ENCODE measurements at regions not wholly inside any gene's neighbourhood (a gene's known extent, or its start where the extent isn't known, plus 50 kb on each side); places are given as distances from the start of the nearest gene placed in this dataset.

- no peak for TF ChIP-seq ETV6 (CRISPR knock-in tag; IDR thresholded peaks at IDR 0.05)
- TF ChIP-seq ATF1 (CRISPR knock-in tag; IDR thresholded peaks at IDR 0.05) = no peak
- no peak for TF ChIP-seq MAX (CRISPR knock-in tag; IDR thresholded peaks at IDR 0.05)
- no peak for TF ChIP-seq ZSCAN18 (CRISPR knock-in tag; IDR thresholded peaks at IDR 0.05)
- no peak for TF ChIP-seq ZNF423 (CRISPR knock-in tag; IDR thresholded peaks at IDR 0.05)
- TF ChIP-seq ZBTB43 (CRISPR knock-in tag; IDR thresholded peaks at IDR 0.05) = no peak
- TF ChIP-seq USF1 (CRISPR knock-in tag; IDR thresholded peaks at IDR 0.05) = no peak
- TF ChIP-seq PRRX2 (CRISPR knock-in tag; IDR thresholded peaks at IDR 0.05) = no peak
- TF ChIP-seq GRHL2 (CRISPR knock-in tag; IDR thresholded peaks at IDR 0.05; ENCODE audit: insufficient replicate concordance, severe bottlenecking) = no peak
- TF ChIP-seq NR3C1 (CRISPR knock-in tag; conservative IDR thresholded peaks at IDR 0.05; ENCODE audit: low read depth) = no peak
- TF ChIP-seq ELF4 (CRISPR knock-in tag; IDR thresholded peaks at IDR 0.05; ENCODE audit: low read depth) = no peak
- TF ChIP-seq EMX1 (CRISPR knock-in tag; IDR thresholded peaks at IDR 0.05) = no peak
- TF ChIP-seq GTF2I (CRISPR knock-in tag; conservative IDR thresholded peaks at IDR 0.05) = no peak
- no peak for TF ChIP-seq ZMAT4 (CRISPR knock-in tag; IDR thresholded peaks at IDR 0.05)
- TF ChIP-seq GABPB1 (CRISPR knock-in tag; IDR thresholded peaks at IDR 0.05) = no peak
- no peak for TF ChIP-seq ZNF232 (CRISPR knock-in tag; IDR thresholded peaks at IDR 0.05)
- TF ChIP-seq RELA (CRISPR knock-in tag; IDR thresholded peaks at IDR 0.05; ENCODE audit: borderline replicate concordance) = no peak
- TF ChIP-seq USF2 (CRISPR knock-in tag; IDR thresholded peaks at IDR 0.05) = no peak
- Mint-ChIP-seq H3K36me3 (no peaks in the 10 kb centered on the region; the same call in 1 of the 2 replicates), H3K9me3 (peaks cover 3% of the 10 kb centered on the region), H3K4me1 (peaks cover 28% of the 10 kb centered on the region), H3K27ac (no peak overlapping the region), H3K27me3 (ENCODE audit: low read depth) (peaks cover 2% of the 10 kb centered on the region; the same call in 1 of the 2 replicates), H3K4me3 (no peak overlapping the region)
- no peak for ATAC-seq
- POLR2A ChIA-PET = no interaction called here
- DNase-seq (ENCODE audit: low spot score) = no peak
- CTCF ChIA-PET = interaction anchor here (1.0 kb wide), 1 partner anchor 22 kb away, joined by 3 read pairs; no protein-coding TSS in a partner anchor
Observed at GRCh38 chr4:159484864-159485263, 382.0 kb downstream of the RAPGEF2 start.

GRCh38 chr4:159487284-159487747 lies 384.4 kb downstream of the RAPGEF2 start:
- ATAC-seq (peak; percentile 95), DNase-seq (ENCODE audit: low spot score) (peak; percentile 62)
- H3K9me3 Mint-ChIP-seq = peaks cover 27% of the 10 kb centered on the region
- H3K36me3 Mint-ChIP-seq = peaks cover 21% of the 10 kb centered on the region
- H3K4me3 Mint-ChIP-seq = no peak overlapping the region
- H3K27me3 Mint-ChIP-seq (ENCODE audit: low read depth) = peaks cover 2% of the 10 kb centered on the region
- ChIA-PET POLR2A (no interaction called here), CTCF (interaction anchor here (0.8 to 1.4 kb wide), 4 partner anchors 11 to 249 kb away, joined by 3 to 5 read pairs (median 3); no protein-coding TSS in a partner anchor)
- H3K4me1 Mint-ChIP-seq = peaks cover 28% of the 10 kb centered on the region
- H3K27ac Mint-ChIP-seq = no peak overlapping the region
- TF ChIP-seq SMAD4 (CRISPR knock-in tag; IDR thresholded peaks at IDR 0.05) (no peak), CTCF (IDR thresholded peaks at IDR 0.05) (peak; percentile 87), ESRRA (CRISPR knock-in tag; IDR thresholded peaks at IDR 0.05; ENCODE audit: borderline replicate concordance) (no peak), MYBL2 (CRISPR knock-in tag; IDR thresholded peaks at IDR 0.05) (no peak), E2F4 (CRISPR knock-in tag; IDR thresholded peaks at IDR 0.05; ENCODE audit: borderline replicate concordance, low read depth) (no peak), ZNF423 (CRISPR knock-in tag; IDR thresholded peaks at IDR 0.05) (no peak)

Measured in WTC11 (cell line).